Neural progenitor cell (in vitro differentiated cells): ENCODE measurements at regions not wholly inside any gene's neighbourhood (a gene's known extent, or its start where the extent isn't known, plus 50 kb on each side); places are given as distances from the start of the nearest gene placed in this dataset.

Experiments used
- DNase-seq: peaks from one replicate; pipeline ENCODE4 v3.0.0-alpha.2; 2016; ENCODE audit warnings: low spot score
- H2AFZ ChIP-seq: fragments of 200-600 bp; sonication (generic); replicated peaks from 2 replicates; pipeline ENCODE4 v1.6.1; 2016; ENCODE audit warnings: antibody characterized with exemption
- H3F3A ChIP-seq: fragments of 200-600 bp; sonication (generic); 2 replicates; pipeline ENCODE4 v1.6.1; 2016; ENCODE audit warnings: antibody characterized with exemption, low read depth
- H3K27ac ChIP-seq: fragments of 200-600 bp; sonication (generic); 2 replicates; pipeline ENCODE4 v1.5.1; 2016; ENCODE audit warnings: mild to moderate bottlenecking
- H3K27me3 ChIP-seq: fragments of 200-600 bp; sonication (generic); 2 replicates; pipeline ENCODE4 v1.6.1; 2016; ENCODE audit warnings: mild to moderate bottlenecking, moderate library complexity
- H3K36me3 ChIP-seq: fragments of 200-600 bp; sonication (generic); 2 replicates; pipeline ENCODE4 v1.5.1; 2016
- H3K4me1 ChIP-seq: fragments of 200-600 bp; sonication (generic); 2 replicates; pipeline ENCODE4 v1.6.1; 2016; ENCODE audit warnings: mixed run types
- H3K4me2 ChIP-seq: fragments of 200-600 bp; sonication (generic); 2 replicates; pipeline ENCODE4 v1.6.1; 2016
- H3K4me3 ChIP-seq: fragments of 200-600 bp; sonication (generic); 2 replicates; pipeline ENCODE4 v1.5.1; 2016
- H3K79me2 ChIP-seq: fragments of 200-600 bp; sonication (generic); 2 replicates; pipeline ENCODE4 v1.6.1; 2016; ENCODE audit warnings: low read depth
- H3K9ac ChIP-seq: fragments of 200-600 bp; sonication (generic); 2 replicates; pipeline ENCODE4 v1.6.1; 2016
- H3K9me3 ChIP-seq: fragments of 200-600 bp; sonication (generic); 2 replicates; pipeline ENCODE4 v1.5.1; 2016; ENCODE audit warnings: low read depth
- H4K20me1 ChIP-seq: fragments of 200-600 bp; sonication (generic); 2 replicates; pipeline ENCODE4 v1.6.1; 2016; ENCODE audit warnings: low read depth
- H3K27ac Mint-ChIP-seq: 3 replicates; pipeline ENCODE4 v1.8.0; 2021; ENCODE audit warnings: mixed read lengths
- H3K27me3 Mint-ChIP-seq: 2 replicates; pipeline ENCODE4 v1.8.0; 2022; ENCODE audit warnings: low read depth, mild to moderate bottlenecking, inconsistent platforms, moderate library complexity, mixed read lengths; ENCODE audit not compliant: insufficient read depth
- H3K36me3 Mint-ChIP-seq: 3 replicates; pipeline ENCODE4 v1.8.0; 2021; ENCODE audit warnings: mixed read lengths
- H3K4me1 Mint-ChIP-seq: 3 replicates; pipeline ENCODE4 v1.8.0; 2021; ENCODE audit warnings: mixed read lengths
- H3K4me3 Mint-ChIP-seq: 3 replicates; pipeline ENCODE4 v1.8.0; 2021; ENCODE audit warnings: mild to moderate bottlenecking, moderate library complexity, mixed read lengths
- H3K9me3 Mint-ChIP-seq: 3 replicates; pipeline ENCODE4 v1.8.0; 2020; ENCODE audit warnings: mixed read lengths
- EZH2 ChIP-seq: fragments of 200-600 bp; sonication (generic); IDR thresholded peaks from 2 replicates; pipeline ENCODE4 v1.6.1; 2017; ENCODE audit warnings: antibody characterized with exemption, mild to moderate bottlenecking, moderate library complexity
- EZH2phosphoT487 ChIP-seq: fragments of 200-600 bp; sonication (generic); IDR thresholded peaks from 2 replicates; pipeline ENCODE4 v1.6.1; 2017; ENCODE audit warnings: antibody characterized with exemption
- TF ChIP-seq, protein P1 (sequence below): fragments of 200-600 bp; sonication (generic); IDR thresholded peaks from 2 replicates; pipeline ENCODE4 v1.5.1; 2017; ENCODE audit warnings: antibody characterized with exemption, mild to moderate bottlenecking

- Histone ChIP-seq H3K4me2 (no peak overlapping the region), H3F3A (no peaks in the 10 kb centered on the region), H3K36me3 (no peaks in the 10 kb centered on the region), H3K9ac (no peak overlapping the region), H2AFZ (no peak overlapping the region), H3K9me3 (no peaks in the 10 kb centered on the region), H3K27ac (no peak overlapping the region), H3K27me3 (no peaks in the 10 kb centered on the region), H3K4me3 (no peak overlapping the region), H4K20me1 (no peaks in the 10 kb centered on the region), H3K4me1 (no peaks in the 10 kb centered on the region), H3K79me2 (no peaks in the 10 kb centered on the region)
- no peaks in the 10 kb centered on the region for H3K9me3 Mint-ChIP-seq
- no peaks in the 10 kb centered on the region for H3K36me3 Mint-ChIP-seq
- no peak overlapping the region for H3K27ac Mint-ChIP-seq
- peaks cover 10% of the 10 kb centered on the region for H3K4me1 Mint-ChIP-seq
- no peak overlapping the region for H3K4me3 Mint-ChIP-seq
- peaks cover 2% of the 10 kb centered on the region for H3K27me3 Mint-ChIP-seq
- TF ChIP-seq, protein P1, sequence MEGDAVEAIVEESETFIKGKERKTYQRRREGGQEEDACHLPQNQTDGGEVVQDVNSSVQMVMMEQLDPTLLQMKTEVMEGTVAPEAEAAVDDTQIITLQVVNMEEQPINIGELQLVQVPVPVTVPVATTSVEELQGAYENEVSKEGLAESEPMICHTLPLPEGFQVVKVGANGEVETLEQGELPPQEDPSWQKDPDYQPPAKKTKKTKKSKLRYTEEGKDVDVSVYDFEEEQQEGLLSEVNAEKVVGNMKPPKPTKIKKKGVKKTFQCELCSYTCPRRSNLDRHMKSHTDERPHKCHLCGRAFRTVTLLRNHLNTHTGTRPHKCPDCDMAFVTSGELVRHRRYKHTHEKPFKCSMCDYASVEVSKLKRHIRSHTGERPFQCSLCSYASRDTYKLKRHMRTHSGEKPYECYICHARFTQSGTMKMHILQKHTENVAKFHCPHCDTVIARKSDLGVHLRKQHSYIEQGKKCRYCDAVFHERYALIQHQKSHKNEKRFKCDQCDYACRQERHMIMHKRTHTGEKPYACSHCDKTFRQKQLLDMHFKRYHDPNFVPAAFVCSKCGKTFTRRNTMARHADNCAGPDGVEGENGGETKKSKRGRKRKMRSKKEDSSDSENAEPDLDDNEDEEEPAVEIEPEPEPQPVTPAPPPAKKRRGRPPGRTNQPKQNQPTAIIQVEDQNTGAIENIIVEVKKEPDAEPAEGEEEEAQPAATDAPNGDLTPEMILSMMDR, result no peak
- no peak for TF ChIP-seq EZH2phosphoT487
- TF ChIP-seq EZH2, result no peak
- no peak for DNase-seq
These were observed 410.5 kb downstream of the LMO4 start for GRCh38 chr1:87739141-87739540.

DNA sequence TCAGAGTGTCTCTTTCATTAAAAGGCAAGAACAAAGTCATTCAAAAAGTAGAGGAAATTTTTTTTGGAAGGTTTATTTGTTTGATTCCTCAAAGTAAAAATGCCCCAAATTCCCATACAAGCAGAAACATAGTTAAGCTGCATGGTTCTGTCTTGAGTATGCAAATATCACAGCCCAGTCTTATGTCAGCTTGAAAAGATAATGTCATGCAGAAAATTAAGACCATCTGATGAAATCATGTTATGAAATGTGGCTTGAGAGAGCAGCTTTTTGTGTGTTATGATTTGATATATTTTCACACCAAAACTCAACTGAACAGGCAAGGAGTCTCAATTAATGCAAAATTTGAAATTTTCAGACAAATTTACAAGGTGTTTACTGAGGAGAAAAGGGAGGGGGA is 411.0 kb downstream of the LMO4 start:
- H2AFZ ChIP-seq, result no peak overlapping the region
- H3K4me3 Mint-ChIP-seq, result no peak overlapping the region
- H3K9me3 ChIP-seq, result no peaks in the 10 kb centered on the region
- H3K9ac ChIP-seq, result no peak overlapping the region
- H3K36me3 Mint-ChIP-seq, result no peaks in the 10 kb centered on the region
- H3K4me3 ChIP-seq, result no peak overlapping the region
- no peaks in the 10 kb centered on the region for H3K36me3 ChIP-seq
- no peak for DNase-seq
- H3K27me3 Mint-ChIP-seq, result peaks cover 2% of the 10 kb centered on the region
- no peak overlapping the region for H3K27ac ChIP-seq
- H3K4me1 Mint-ChIP-seq, result peaks cover 10% of the 10 kb centered on the region
- H3K79me2 ChIP-seq, result no peaks in the 10 kb centered on the region
- H3K27me3 ChIP-seq, result no peaks in the 10 kb centered on the region
- no peak for TF ChIP-seq EZH2
- TF ChIP-seq EZH2phosphoT487, result no peak
- TF ChIP-seq, protein P1, result no peak
- no peaks in the 10 kb centered on the region for H3F3A ChIP-seq
- H3K4me1 ChIP-seq, result no peaks in the 10 kb centered on the region
- H3K27ac Mint-ChIP-seq, result no peak overlapping the region
- no peak overlapping the region for H3K4me2 ChIP-seq
- H4K20me1 ChIP-seq, result no peaks in the 10 kb centered on the region
- no peaks in the 10 kb centered on the region for H3K9me3 Mint-ChIP-seq

DNA sequence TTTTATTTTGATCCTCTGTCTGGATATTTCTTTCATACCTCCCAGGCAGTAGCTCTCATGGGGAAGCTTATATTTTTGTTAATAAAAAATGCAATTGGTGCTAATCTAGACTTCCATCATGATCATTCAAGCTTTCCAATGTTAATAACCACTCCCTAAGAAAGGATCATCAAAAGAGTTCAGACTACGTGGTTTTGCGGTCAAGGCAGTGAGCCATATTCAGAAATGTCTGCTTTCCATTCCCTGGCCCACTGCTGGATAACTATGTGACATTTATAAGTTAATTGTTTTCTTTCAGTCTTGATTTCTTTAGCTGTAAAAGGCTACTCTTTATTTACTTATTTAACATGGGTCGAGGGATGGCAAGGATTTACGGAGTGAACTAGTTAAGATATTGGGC is 414.6 kb downstream of the LMO4 start:
- Histone ChIP-seq H3K9me3 (no peaks in the 10 kb centered on the region), H3K4me2 (no peak overlapping the region), H3K4me3 (no peak overlapping the region), H3K79me2 (no peaks in the 10 kb centered on the region), H3K4me1 (no peaks in the 10 kb centered on the region), H2AFZ (no peak overlapping the region), H3K27ac (no peak overlapping the region), H3F3A (no peaks in the 10 kb centered on the region), H3K27me3 (no peaks in the 10 kb centered on the region), H3K36me3 (no peaks in the 10 kb centered on the region), H4K20me1 (no peaks in the 10 kb centered on the region), H3K9ac (no peak overlapping the region)
- Mint-ChIP-seq H3K9me3 (no peaks in the 10 kb centered on the region), H3K4me3 (no peak overlapping the region), H3K27ac (no peak overlapping the region), H3K4me1 (peaks cover 10% of the 10 kb centered on the region), H3K36me3 (no peaks in the 10 kb centered on the region), H3K27me3 (peaks cover 4% of the 10 kb centered on the region)
- TF ChIP-seq EZH2 (no peak), EZH2phosphoT487 (no peak)
- TF ChIP-seq, protein P1, result no peak
- no peak for DNase-seq

DNA sequence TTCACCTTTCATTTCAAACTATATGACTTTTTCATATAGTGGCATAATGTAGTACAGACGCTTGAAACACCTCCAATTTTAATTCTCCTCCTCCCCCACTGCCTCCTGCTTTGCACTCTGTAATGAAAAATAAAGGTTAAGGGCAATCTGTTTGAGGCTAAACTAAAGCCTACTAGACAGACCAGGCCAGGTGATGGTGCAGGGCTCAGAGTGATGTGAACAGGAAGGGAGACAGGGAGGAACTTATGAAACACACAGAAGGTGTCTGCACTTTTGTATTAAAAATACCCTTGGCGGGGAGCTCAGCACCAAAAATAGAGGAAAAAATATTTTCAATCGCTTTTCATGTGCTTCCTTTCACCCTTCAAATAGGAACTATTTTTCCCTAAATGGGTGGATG is 415.4 kb downstream of the LMO4 start:
- TF ChIP-seq, protein P1, result no peak
- TF ChIP-seq EZH2phosphoT487, result no peak
- TF ChIP-seq EZH2, result no peak
- H3K27me3 ChIP-seq, result no peaks in the 10 kb centered on the region
- no peak overlapping the region for H3K27ac ChIP-seq
- no peak overlapping the region for H2AFZ ChIP-seq
- no peaks in the 10 kb centered on the region for H3F3A ChIP-seq
- no peaks in the 10 kb centered on the region for H3K36me3 ChIP-seq
- Mint-ChIP-seq H3K4me1 (peaks cover 10% of the 10 kb centered on the region), H3K4me3 (no peak overlapping the region), H3K36me3 (no peaks in the 10 kb centered on the region), H3K9me3 (no peaks in the 10 kb centered on the region), H3K27me3 (peaks cover 4% of the 10 kb centered on the region), H3K27ac (no peak overlapping the region)
- no peaks in the 10 kb centered on the region for H3K79me2 ChIP-seq
- no peak for DNase-seq
- no peaks in the 10 kb centered on the region for H3K9me3 ChIP-seq
- no peaks in the 10 kb centered on the region for H3K4me1 ChIP-seq
- no peak overlapping the region for H3K4me2 ChIP-seq
- no peak overlapping the region for H3K9ac ChIP-seq
- no peaks in the 10 kb centered on the region for H4K20me1 ChIP-seq
- no peak overlapping the region for H3K4me3 ChIP-seq
